IPS DF 4.7 (cell line): ENCODE measurements at regions not wholly inside any gene's neighbourhood (a gene's known extent, or its start where the extent isn't known, plus 50 kb on each side); places are given as distances from the start of the nearest gene placed in this dataset.

Experiments used
- DNase-seq: peaks from one replicate; pipeline ENCODE4 v3.0.0-alpha.2; 2013; ENCODE audit warnings: low spot score; ENCODE audit errors: extremely low read depth

- DNase-seq, result no peak
Observed at GRCh38 chr3:147930232-147930807, 521.2 kb downstream of the ZIC1 start.

GRCh38 chr3:147934451-147935180 lies 525.5 kb downstream of the ZIC1 start:
- DNase-seq, result no peak

GRCh38 chr3:147937341-147937740 lies 528.2 kb downstream of the ZIC1 start:
- DNase-seq, result no peak

- DNase-seq, result no peak
Observed at GRCh38 chr3:147937891-147938290, 528.7 kb downstream of the ZIC1 start.

- DNase-seq, result no peak
Observed at GRCh38 chr3:147939425-147939824, 530.3 kb downstream of the ZIC1 start.

- DNase-seq, result no peak
Observed at GRCh38 chr3:147939839-147940238, 530.7 kb downstream of the ZIC1 start.

- no peak for DNase-seq
Observed at GRCh38 chr3:147940405-147941193, 531.4 kb downstream of the ZIC1 start.

GRCh38 chr3:147941969-147942368 lies 532.8 kb downstream of the ZIC1 start:
- DNase-seq, result no peak

GRCh38 chr3:147943265-147943945 lies 534.2 kb downstream of the ZIC1 start:
- no peak for DNase-seq

- DNase-seq, result no peak
Observed at GRCh38 chr3:147945968-147946519, 536.9 kb downstream of the ZIC1 start.

GRCh38 chr3:147956615-147957014 lies 547.5 kb downstream of the ZIC1 start:
- DNase-seq, result no peak

- DNase-seq, result no peak
Observed at GRCh38 chr3:147958754-147959153, 549.6 kb downstream of the ZIC1 start.

- DNase-seq, result no peak
Observed at GRCh38 chr3:147960786-147961185, 551.6 kb downstream of the ZIC1 start.

GRCh38 chr3:147962408-147963164 lies 553.4 kb downstream of the ZIC1 start:
- no peak for DNase-seq

GRCh38 chr3:147963711-147964110 lies 554.5 kb downstream of the ZIC1 start:
- no peak for DNase-seq

- no peak for DNase-seq
Observed at GRCh38 chr3:147975165-147975564, 566.0 kb downstream of the ZIC1 start.

- no peak for DNase-seq
Observed at GRCh38 chr3:147977001-147977400, 567.8 kb downstream of the ZIC1 start.

- DNase-seq, result no peak
Observed at GRCh38 chr3:147987549-147987948, 578.4 kb downstream of the ZIC1 start.

GRCh38 chr3:147989344-147989743 lies 580.2 kb downstream of the ZIC1 start:
- DNase-seq, result no peak

GRCh38 chr3:148002705-148003205 lies 593.6 kb downstream of the ZIC1 start:
- DNase-seq, result no peak

- DNase-seq, result no peak
Observed at GRCh38 chr3:148004331-148004730, 595.2 kb downstream of the ZIC1 start.
